Panc1 (cell line): ENCODE measurements at regions not wholly inside any gene's neighbourhood (a gene's known extent, or its start where the extent isn't known, plus 50 kb on each side); places are given as distances from the start of the nearest gene placed in this dataset.

Experiments used
- ATAC-seq: fragments of 200-7000 bp; cut with Tn5 transposase; 2 replicates; pipeline ENCODE4 v1.9.1; 2020; ENCODE audit warnings: mild to moderate bottlenecking, moderate library complexity
- BruUV-seq: library from RNA; stranded (reverse); fragments of 400-500 nt; replicated peaks from 2 replicates; lab custom pipeline; 2021; lab: Mats Ljungman, UMichigan
- CTCF ChIA-PET: fragments of 300-600 bp; sonication (Branson Sonifier 250); formaldehyde crosslinking; loops from one replicate; lab custom pipeline; 2022; ENCODE audit warnings: antibody characterized with exemption; lab: Charles Lee
- POLR2A ChIA-PET: fragments of 300-600 bp; sonication (Branson Sonifier 250); formaldehyde crosslinking; loops from one replicate; lab custom pipeline; 2022; ENCODE audit warnings: antibody characterized with exemption; lab: Charles Lee
- DNase-seq: peaks from one replicate; pipeline ENCODE4 v3.0.0-alpha.2; 2010; ENCODE audit warnings: low read depth, low spot score
- H3K27ac ChIP-seq: 2 replicates; pipeline ENCODE4 v1.5.1; 2011; ENCODE audit warnings: mild to moderate bottlenecking, low read length, inconsistent platforms
- H3K27me3 ChIP-seq: fragments of 200-500 bp; sonication (Bioruptor generic); 2 replicates; pipeline ENCODE4 v1.6.0; 2014; ENCODE audit warnings: low read length, inconsistent platforms; ENCODE audit not compliant: control insufficient read depth, insufficient read depth
- H3K36me3 ChIP-seq: fragments of 200-500 bp; sonication (Bioruptor generic); 2 replicates; pipeline ENCODE4 v1.5.1; 2014; ENCODE audit warnings: inconsistent platforms, mild to moderate bottlenecking, low read length, moderate library complexity; ENCODE audit not compliant: control insufficient read depth, insufficient read depth
- H3K4me1 ChIP-seq: 2 replicates; pipeline ENCODE4 v1.5.1; 2011; ENCODE audit warnings: inconsistent platforms, mild to moderate bottlenecking, low read length, moderate library complexity; ENCODE audit not compliant: control insufficient read depth, insufficient read depth
- H3K4me3 ChIP-seq, 2 experiments: 2 replicates each; pipeline ENCODE4 v1.5.1; 2011 to 2012; ENCODE audit warnings: low read depth in 2 of 2, low read length in 2 of 2, mild to moderate bottlenecking in 2 of 2, inconsistent platforms in 1 of 2, moderate library complexity in 1 of 2
- H3K9me3 ChIP-seq: fragments of 200-500 bp; sonication (Bioruptor generic); 2 replicates; pipeline ENCODE4 v1.5.1; 2014; ENCODE audit warnings: low read depth, mild to moderate bottlenecking, inconsistent platforms, low read length, moderate library complexity; ENCODE audit not compliant: control insufficient read depth, insufficient read depth
- POLR2AphosphoS5 ChIP-seq: IDR thresholded peaks from 2 replicates; pipeline ENCODE4 v1.6.1; 2012; ENCODE audit warnings: mild to moderate bottlenecking, low read depth, low read length, moderate library complexity
- SIN3A ChIP-seq: IDR thresholded peaks from 2 replicates; pipeline ENCODE4 v1.6.1; 2012; ENCODE audit warnings: low read depth, mild to moderate bottlenecking, low read length, moderate library complexity, borderline replicate concordance; ENCODE audit not compliant: insufficient read depth
- TCF7L2 ChIP-seq: IDR thresholded peaks from 2 replicates; pipeline ENCODE4 v1.6.1; 2011; ENCODE audit warnings: mild to moderate bottlenecking, low read depth, low read length, inconsistent platforms
- in situ Hi-C: cut with HindIII; loops from 2 replicates; pipeline ENCODE4 v1.10.0; 2016; ENCODE audit warnings: low sequenced_read_pairs, low pct_unique_long_range_greater_than_20kb
- intact Hi-C: fragments of 100-400 bp; cut with micrococcal nuclease; formaldehyde crosslinking; loops from one replicate; pipeline ENCODE4 v1.10.0; 2022; ENCODE audit not compliant: unreplicated experiment
- TF ChIP-seq, protein P1 (sequence below), 2 experiments: IDR thresholded peaks; 2 replicates each; pipeline ENCODE4 v1.6.1; 2011 to 2012; ENCODE audit warnings: low read depth in 2 of 2, control low read depth in 1 of 2, low read length in 1 of 2, mild to moderate bottlenecking in 1 of 2, moderate library complexity in 1 of 2; ENCODE audit not compliant: insufficient read depth in 1 of 2
- TF ChIP-seq, protein P2 (sequence below): fragments of 450-650 bp; IDR thresholded peaks from 2 replicates; pipeline ENCODE4 v1.5.1; 2017; ENCODE audit warnings: mild to moderate bottlenecking

DNA sequence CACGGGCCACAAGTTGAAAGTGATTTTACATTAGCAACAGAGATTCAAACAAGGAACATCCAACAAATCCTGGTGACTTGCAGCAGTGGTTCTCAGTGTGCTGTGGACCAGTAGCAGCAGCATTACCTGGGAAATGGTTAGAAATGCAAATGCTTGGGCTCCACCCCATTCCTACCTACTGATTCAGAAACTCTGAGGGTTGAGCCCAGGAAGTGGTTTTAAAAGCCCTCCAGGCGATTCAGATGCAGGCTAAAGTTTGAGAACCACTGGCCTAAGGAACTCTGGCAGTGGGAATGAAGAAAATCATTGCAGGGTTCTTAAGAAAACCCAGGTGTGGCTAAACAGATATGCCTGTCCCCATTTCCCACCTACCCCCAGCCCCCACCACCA, 398.8 kb downstream of the ENC1 start:
- Histone ChIP-seq H3K36me3 (no peaks in the 10 kb centered on the region), H3K4me3 (no peak overlapping the region), H3K4me1 (no peaks in the 10 kb centered on the region), H3K27me3 (no peaks in the 10 kb centered on the region), H3K9me3 (no peaks in the 10 kb centered on the region), H3K27ac (no peak overlapping the region)
- intact Hi-C loops = no loop called here
- no TSS peak for BruUV-seq
- ATAC-seq (no peak), DNase-seq (no peak)
- no peak for TF ChIP-seq POLR2AphosphoS5
- TF ChIP-seq TCF7L2 = no peak
- ChIA-PET CTCF (interaction anchor here (0.6 kb wide), 1 partner anchor 361 kb away, joined by 3 read pairs; no protein-coding TSS in a partner anchor), POLR2A (no interaction called here)
- in situ Hi-C loops = no loop called here

DNA sequence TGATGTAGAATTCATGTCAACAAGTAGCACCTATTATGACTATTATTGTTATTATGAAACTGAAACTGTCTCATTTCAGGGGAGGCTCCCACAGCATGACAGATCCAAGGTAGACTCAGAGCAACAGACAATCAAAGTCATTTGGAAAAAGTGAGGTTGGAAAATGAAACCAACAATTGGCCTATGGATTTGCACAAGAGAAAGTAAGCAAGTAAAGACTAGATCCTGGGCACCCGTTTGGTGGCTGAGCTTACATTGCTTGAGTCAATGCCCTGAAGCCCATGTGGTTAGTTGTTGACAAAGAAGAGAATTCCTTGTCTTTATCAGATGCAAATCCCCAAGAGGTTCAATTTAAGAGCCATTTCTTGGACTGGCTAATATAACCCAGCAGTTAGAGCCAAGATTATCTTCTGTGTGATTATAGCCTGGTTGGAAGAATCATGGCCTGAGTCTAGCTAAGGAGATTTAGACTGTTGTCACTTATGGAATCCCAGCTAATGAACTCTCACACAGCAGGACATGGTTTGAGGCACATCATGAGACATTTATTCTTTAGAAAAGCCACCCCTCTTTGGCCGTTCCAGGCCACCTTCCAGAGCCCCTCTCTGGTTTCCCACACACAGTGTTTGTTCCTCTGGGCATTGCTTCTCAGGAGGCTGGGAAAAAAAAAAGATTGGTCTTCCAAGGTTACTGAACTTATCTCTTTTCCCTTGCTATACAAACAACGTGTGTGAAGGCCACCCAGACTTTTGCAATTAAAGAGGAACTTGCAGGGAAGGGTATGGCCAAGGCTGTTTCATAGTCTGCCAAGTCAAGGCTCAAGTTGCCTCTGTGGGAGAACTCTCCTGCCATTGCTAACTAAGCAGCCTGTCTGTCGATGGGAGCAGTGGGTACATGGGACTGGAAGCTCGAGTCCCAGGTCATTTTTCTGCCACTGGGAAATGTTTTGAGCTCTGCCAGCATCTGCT, 399.5 kb downstream of the ENC1 start:
- Histone ChIP-seq H3K4me3 (no peak overlapping the region), H3K36me3 (no peaks in the 10 kb centered on the region), H3K27ac (no peak overlapping the region), H3K9me3 (no peaks in the 10 kb centered on the region), H3K4me1 (no peaks in the 10 kb centered on the region), H3K27me3 (no peaks in the 10 kb centered on the region)
- ChIA-PET CTCF (interaction anchor here (0.6 kb wide), 1 partner anchor 360 kb away, joined by 3 read pairs; no protein-coding TSS in a partner anchor), POLR2A (no interaction called here)
- in situ Hi-C loops (no loop called here), intact Hi-C loops (no loop called here)
- ATAC-seq (no peak), DNase-seq (no peak)
- no TSS peak for BruUV-seq
- TF ChIP-seq, protein P1, sequence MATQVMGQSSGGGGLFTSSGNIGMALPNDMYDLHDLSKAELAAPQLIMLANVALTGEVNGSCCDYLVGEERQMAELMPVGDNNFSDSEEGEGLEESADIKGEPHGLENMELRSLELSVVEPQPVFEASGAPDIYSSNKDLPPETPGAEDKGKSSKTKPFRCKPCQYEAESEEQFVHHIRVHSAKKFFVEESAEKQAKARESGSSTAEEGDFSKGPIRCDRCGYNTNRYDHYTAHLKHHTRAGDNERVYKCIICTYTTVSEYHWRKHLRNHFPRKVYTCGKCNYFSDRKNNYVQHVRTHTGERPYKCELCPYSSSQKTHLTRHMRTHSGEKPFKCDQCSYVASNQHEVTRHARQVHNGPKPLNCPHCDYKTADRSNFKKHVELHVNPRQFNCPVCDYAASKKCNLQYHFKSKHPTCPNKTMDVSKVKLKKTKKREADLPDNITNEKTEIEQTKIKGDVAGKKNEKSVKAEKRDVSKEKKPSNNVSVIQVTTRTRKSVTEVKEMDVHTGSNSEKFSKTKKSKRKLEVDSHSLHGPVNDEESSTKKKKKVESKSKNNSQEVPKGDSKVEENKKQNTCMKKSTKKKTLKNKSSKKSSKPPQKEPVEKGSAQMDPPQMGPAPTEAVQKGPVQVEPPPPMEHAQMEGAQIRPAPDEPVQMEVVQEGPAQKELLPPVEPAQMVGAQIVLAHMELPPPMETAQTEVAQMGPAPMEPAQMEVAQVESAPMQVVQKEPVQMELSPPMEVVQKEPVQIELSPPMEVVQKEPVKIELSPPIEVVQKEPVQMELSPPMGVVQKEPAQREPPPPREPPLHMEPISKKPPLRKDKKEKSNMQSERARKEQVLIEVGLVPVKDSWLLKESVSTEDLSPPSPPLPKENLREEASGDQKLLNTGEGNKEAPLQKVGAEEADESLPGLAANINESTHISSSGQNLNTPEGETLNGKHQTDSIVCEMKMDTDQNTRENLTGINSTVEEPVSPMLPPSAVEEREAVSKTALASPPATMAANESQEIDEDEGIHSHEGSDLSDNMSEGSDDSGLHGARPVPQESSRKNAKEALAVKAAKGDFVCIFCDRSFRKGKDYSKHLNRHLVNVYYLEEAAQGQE (IDR thresholded peaks at IDR 0.05; ENCODE audit: insufficient read depth in 1 of 2, low read depth in 2 of 2, low read length in 1 of 2) = no peak
- TF ChIP-seq SIN3A (no peak), POLR2AphosphoS5 (no peak)

DNA sequence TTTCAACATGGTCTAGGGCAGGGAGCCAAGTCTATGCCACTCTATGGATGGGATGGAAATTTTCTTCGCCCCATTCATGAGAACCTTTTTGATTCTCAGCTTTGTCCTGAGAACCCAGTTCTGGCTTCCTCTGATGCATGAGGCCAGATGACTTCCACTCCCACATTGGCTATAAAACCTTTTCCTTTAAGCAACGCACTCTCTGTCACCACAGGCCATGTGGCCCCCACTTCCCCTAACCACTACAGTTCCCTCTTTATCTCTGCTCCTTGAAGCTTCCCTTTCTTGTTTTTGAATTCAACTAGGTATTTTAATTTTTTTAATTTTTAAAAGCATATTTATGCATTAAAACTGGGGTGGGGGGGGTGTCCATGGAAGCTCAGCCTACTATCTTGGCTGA, 401.3 kb downstream of the ENC1 start:
- in situ Hi-C loops = no loop called here
- Histone ChIP-seq H3K27ac (no peak overlapping the region), H3K27me3 (no peaks in the 10 kb centered on the region), H3K9me3 (no peaks in the 10 kb centered on the region), H3K4me3 (no peak overlapping the region), H3K4me1 (no peaks in the 10 kb centered on the region), H3K36me3 (no peaks in the 10 kb centered on the region)
- ATAC-seq = no peak
- no peak for DNase-seq
- ChIA-PET CTCF (no interaction called here), POLR2A (interaction anchor here (0.5 to 0.7 kb wide), 2 partner anchors 67 to 183 kb away, joined by 3 to 7 read pairs; no protein-coding TSS in a partner anchor)
- BruUV-seq = no TSS peak
- intact Hi-C loops = no loop called here
- TF ChIP-seq, protein P1 (IDR thresholded peaks at IDR 0.05; ENCODE audit: insufficient read depth in 1 of 2, low read depth in 2 of 2, low read length in 1 of 2) = no peak
- TF ChIP-seq TCF7L2 (no peak), SIN3A (no peak), POLR2AphosphoS5 (no peak)
- TF ChIP-seq, protein P2, sequence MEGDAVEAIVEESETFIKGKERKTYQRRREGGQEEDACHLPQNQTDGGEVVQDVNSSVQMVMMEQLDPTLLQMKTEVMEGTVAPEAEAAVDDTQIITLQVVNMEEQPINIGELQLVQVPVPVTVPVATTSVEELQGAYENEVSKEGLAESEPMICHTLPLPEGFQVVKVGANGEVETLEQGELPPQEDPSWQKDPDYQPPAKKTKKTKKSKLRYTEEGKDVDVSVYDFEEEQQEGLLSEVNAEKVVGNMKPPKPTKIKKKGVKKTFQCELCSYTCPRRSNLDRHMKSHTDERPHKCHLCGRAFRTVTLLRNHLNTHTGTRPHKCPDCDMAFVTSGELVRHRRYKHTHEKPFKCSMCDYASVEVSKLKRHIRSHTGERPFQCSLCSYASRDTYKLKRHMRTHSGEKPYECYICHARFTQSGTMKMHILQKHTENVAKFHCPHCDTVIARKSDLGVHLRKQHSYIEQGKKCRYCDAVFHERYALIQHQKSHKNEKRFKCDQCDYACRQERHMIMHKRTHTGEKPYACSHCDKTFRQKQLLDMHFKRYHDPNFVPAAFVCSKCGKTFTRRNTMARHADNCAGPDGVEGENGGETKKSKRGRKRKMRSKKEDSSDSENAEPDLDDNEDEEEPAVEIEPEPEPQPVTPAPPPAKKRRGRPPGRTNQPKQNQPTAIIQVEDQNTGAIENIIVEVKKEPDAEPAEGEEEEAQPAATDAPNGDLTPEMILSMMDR = no peak
